ENCODE measurements at regions not wholly inside any gene's neighbourhood (a gene's known extent, or its start where the extent isn't known, plus 50 kb on each side); places are given as distances from the start of the nearest gene placed in this dataset.

DNA sequence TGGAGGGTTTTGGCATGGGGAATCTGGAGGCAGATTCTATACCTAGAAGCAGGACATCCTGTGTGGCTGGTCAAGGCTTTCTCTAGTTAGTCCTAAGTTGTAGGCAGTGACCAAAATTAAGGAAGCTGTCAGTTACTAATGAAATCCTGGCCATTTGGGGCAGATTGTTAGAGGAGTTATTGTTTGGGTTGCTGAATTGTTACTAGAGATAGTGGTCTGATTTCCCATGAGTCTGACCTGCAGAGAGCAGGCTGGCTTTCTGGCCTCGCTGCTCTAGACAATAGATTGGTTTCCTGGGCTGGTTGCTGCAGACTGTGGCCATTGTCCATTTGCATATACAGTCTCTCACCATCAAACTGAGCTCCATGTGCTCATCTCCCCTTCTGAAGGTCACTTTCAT is 205.0 kb upstream of the SASH1 start:
- TF ChIP-seq, protein P1, sequence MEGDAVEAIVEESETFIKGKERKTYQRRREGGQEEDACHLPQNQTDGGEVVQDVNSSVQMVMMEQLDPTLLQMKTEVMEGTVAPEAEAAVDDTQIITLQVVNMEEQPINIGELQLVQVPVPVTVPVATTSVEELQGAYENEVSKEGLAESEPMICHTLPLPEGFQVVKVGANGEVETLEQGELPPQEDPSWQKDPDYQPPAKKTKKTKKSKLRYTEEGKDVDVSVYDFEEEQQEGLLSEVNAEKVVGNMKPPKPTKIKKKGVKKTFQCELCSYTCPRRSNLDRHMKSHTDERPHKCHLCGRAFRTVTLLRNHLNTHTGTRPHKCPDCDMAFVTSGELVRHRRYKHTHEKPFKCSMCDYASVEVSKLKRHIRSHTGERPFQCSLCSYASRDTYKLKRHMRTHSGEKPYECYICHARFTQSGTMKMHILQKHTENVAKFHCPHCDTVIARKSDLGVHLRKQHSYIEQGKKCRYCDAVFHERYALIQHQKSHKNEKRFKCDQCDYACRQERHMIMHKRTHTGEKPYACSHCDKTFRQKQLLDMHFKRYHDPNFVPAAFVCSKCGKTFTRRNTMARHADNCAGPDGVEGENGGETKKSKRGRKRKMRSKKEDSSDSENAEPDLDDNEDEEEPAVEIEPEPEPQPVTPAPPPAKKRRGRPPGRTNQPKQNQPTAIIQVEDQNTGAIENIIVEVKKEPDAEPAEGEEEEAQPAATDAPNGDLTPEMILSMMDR (IDR thresholded peaks at IDR 0.05) = no peak
- TF ChIP-seq POLR2A (IDR thresholded peaks at IDR 0.05) = no peak

Measured in breast epithelium (tissue), 3 donors.